ENCODE measurements at regions not wholly inside any gene's neighbourhood (a gene's known extent, or its start where the extent isn't known, plus 50 kb on each side); places are given as distances from the start of the nearest gene placed in this dataset.

DNA sequence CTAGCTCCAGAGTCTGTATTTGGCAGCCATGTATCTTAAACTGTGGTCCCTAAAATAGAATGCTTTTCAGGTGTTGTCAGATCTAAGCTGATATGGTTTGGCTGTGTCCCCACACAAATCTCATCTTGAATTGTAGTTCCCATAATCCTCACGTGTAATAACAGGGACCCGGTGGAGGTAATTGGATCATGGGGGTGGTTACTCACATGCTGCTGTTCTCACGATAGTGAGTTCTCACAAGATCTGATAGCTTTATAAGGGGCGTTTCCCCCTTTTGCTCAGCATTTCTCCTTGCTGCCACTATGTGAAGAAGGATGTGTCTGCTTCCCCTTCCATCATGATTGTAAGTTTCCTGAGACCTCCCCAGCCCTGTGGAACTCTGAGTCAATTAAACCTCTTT lies 199.9 kb upstream of the ISX start:
- TF ChIP-seq, protein P1, sequence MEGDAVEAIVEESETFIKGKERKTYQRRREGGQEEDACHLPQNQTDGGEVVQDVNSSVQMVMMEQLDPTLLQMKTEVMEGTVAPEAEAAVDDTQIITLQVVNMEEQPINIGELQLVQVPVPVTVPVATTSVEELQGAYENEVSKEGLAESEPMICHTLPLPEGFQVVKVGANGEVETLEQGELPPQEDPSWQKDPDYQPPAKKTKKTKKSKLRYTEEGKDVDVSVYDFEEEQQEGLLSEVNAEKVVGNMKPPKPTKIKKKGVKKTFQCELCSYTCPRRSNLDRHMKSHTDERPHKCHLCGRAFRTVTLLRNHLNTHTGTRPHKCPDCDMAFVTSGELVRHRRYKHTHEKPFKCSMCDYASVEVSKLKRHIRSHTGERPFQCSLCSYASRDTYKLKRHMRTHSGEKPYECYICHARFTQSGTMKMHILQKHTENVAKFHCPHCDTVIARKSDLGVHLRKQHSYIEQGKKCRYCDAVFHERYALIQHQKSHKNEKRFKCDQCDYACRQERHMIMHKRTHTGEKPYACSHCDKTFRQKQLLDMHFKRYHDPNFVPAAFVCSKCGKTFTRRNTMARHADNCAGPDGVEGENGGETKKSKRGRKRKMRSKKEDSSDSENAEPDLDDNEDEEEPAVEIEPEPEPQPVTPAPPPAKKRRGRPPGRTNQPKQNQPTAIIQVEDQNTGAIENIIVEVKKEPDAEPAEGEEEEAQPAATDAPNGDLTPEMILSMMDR (IDR thresholded peaks at IDR 0.05) = no peak
- no peak for TF ChIP-seq POLR2A (IDR thresholded peaks at IDR 0.05)

Measured in heart left ventricle (tissue), 13 donors.